HepG2 (cell line): ENCODE measurements at regions not wholly inside any gene's neighbourhood (a gene's known extent, or its start where the extent isn't known, plus 50 kb on each side); places are given as distances from the start of the nearest gene placed in this dataset.
A peak's percentile ranks its signal among the peaks of the same experiment; 100 is the strongest.

Experiments
- BATF2 ChIP-seq: sonication (generic); formaldehyde crosslinking; IDR thresholded peaks from 2 replicates; pipeline ENCODE4 v1.8.0; 2022; ENCODE audit warnings: mild to moderate bottlenecking, missing genetic modification reagents, moderate library complexity
- BCL6 ChIP-seq: IDR thresholded peaks from 2 replicates; pipeline ENCODE4 v1.6.1; 2016; ENCODE audit warnings: missing genetic modification reagents, missing compliant biosample characterization
- CBX1 ChIP-seq: IDR thresholded peaks from one replicate; pipeline ENCODE4 v1.6.1; 2016; ENCODE audit warnings: antibody characterized with exemption, low read depth
- CHD4 ChIP-seq: fragments of 200-600 bp; sonication (generic); IDR thresholded peaks from 2 replicates; pipeline ENCODE4 v1.7.0; 2017; ENCODE audit warnings: mild to moderate bottlenecking, low read length, borderline replicate concordance
- ERF ChIP-seq: IDR thresholded peaks from 2 replicates; pipeline ENCODE4 v1.6.1; 2018; ENCODE audit warnings: missing biosample characterization, missing genetic modification reagents
- FOXA1 ChIP-seq, 2 experiments: fragments of 450-650 bp in 1 of 2; sonication (generic) in 1 of 2; formaldehyde crosslinking in 1 of 2; IDR thresholded peaks; 2 replicates each; pipeline versions ENCODE4 v1.4.0 to v1.6.1; 2016 to 2020; ENCODE audit warnings: missing genetic modification reagents in 1 of 2
- FOXC1 ChIP-seq: sonication (generic); formaldehyde crosslinking; IDR thresholded peaks from 2 replicates; pipeline ENCODE4 v1.8.0; 2022; ENCODE audit warnings: mild to moderate bottlenecking, missing genetic modification reagents, borderline replicate concordance
- GATA4 ChIP-seq: sonication (generic); IDR thresholded peaks from 2 replicates; pipeline ENCODE4 v1.6.1; 2016; ENCODE audit warnings: antibody characterized with exemption, low read depth, borderline replicate concordance
- HNF4G ChIP-seq, 2 experiments: sonication (generic) in 1 of 2; formaldehyde crosslinking in 1 of 2; IDR thresholded peaks; 2 replicates each; pipeline versions ENCODE4 v1.4.0 to v1.6.1; 2011 to 2020; ENCODE audit warnings: borderline replicate concordance in 2 of 2, low read depth in 2 of 2, mild to moderate bottlenecking in 2 of 2, low read length in 1 of 2, missing genetic modification reagents in 1 of 2, moderate library complexity in 1 of 2
- MXD1 ChIP-seq: sonication (generic); formaldehyde crosslinking; IDR thresholded peaks from 2 replicates; pipeline ENCODE4 v1.4.0; 2020; ENCODE audit warnings: mild to moderate bottlenecking, missing genetic modification reagents
- NFIC ChIP-seq: IDR thresholded peaks from 2 replicates; pipeline ENCODE4 v1.6.1; 2012; ENCODE audit warnings: mild to moderate bottlenecking, low read length, inconsistent platforms
- NFYB ChIP-seq: sonication (generic); formaldehyde crosslinking; IDR thresholded peaks from 2 replicates; pipeline ENCODE4 v1.4.0; 2020; ENCODE audit warnings: missing genetic modification reagents
- NR2F2 ChIP-seq: IDR thresholded peaks from 2 replicates; pipeline ENCODE4 v1.6.1; 2012; ENCODE audit warnings: low read depth, inconsistent platforms, borderline replicate concordance
- PAX8 ChIP-seq: sonication (generic); formaldehyde crosslinking; IDR thresholded peaks from 2 replicates; pipeline ENCODE4 v1.8.0; 2022; ENCODE audit warnings: mild to moderate bottlenecking, missing genetic modification reagents, borderline replicate concordance
- SYNCRIP ChIP-seq: fragments of 200-400 bp; formaldehyde crosslinking; IDR thresholded peaks from 2 replicates; pipeline ENCODE4 v1.6.1; 2018; ENCODE audit warnings: mild to moderate bottlenecking, low read depth, low read length; ENCODE audit not compliant: insufficient read depth
- THAP11 ChIP-seq: IDR thresholded peaks from 2 replicates; pipeline ENCODE4 v1.6.1; 2016; ENCODE audit warnings: missing biosample characterization, missing genetic modification reagents
- TOPORS ChIP-seq: sonication (generic); formaldehyde crosslinking; IDR thresholded peaks from 2 replicates; pipeline ENCODE4 v1.8.0; 2023; ENCODE audit warnings: mild to moderate bottlenecking, missing genetic modification reagents
- ZC3H13 ChIP-seq: sonication (generic); formaldehyde crosslinking; IDR thresholded peaks from 2 replicates; pipeline ENCODE4 v1.8.1; 2023; ENCODE audit warnings: mild to moderate bottlenecking, missing genetic modification reagents, moderate library complexity
- ZC3H4 ChIP-seq: sonication (generic); formaldehyde crosslinking; IDR thresholded peaks from 2 replicates; pipeline ENCODE4 v1.4.0; 2020; ENCODE audit warnings: missing genetic modification reagents, borderline replicate concordance
- ZEB1 ChIP-seq: IDR thresholded peaks from 2 replicates; pipeline ENCODE4 v1.6.1; 2012; ENCODE audit warnings: mild to moderate bottlenecking, low read depth, inconsistent platforms; ENCODE audit not compliant: insufficient replicate concordance
- ZFX ChIP-seq: sonication (generic); formaldehyde crosslinking; IDR thresholded peaks from 2 replicates; pipeline ENCODE4 v1.4.0; 2020; ENCODE audit warnings: mild to moderate bottlenecking, low read depth, missing genetic modification reagents, moderate library complexity
- ZNF576 ChIP-seq: sonication (generic); formaldehyde crosslinking; IDR thresholded peaks from 2 replicates; pipeline ENCODE4 v1.4.0; 2020; ENCODE audit warnings: mild to moderate bottlenecking, missing genetic modification reagents
- ZNF749 ChIP-seq: sonication (generic); formaldehyde crosslinking; IDR thresholded peaks from 2 replicates; pipeline ENCODE4 v1.8.0; 2022; ENCODE audit warnings: mild to moderate bottlenecking, missing genetic modification reagents, moderate library complexity, borderline replicate concordance
- ZSCAN20 ChIP-seq: sonication (generic); formaldehyde crosslinking; IDR thresholded peaks from 2 replicates; pipeline ENCODE4 v1.4.0; 2020; ENCODE audit warnings: missing genetic modification reagents, mild to moderate bottlenecking, borderline replicate concordance
- TF ChIP-seq, protein P1 (sequence below): sonication (generic); formaldehyde crosslinking; IDR thresholded peaks from 2 replicates; pipeline ENCODE4 v1.4.0; 2020; ENCODE audit warnings: missing genetic modification reagents

GRCh38 chr15:26082221-26083109, 219.3 kb upstream of the ATP10A start (continued):
- TF ChIP-seq ERF (CRISPR knock-in tag) (0 out of 2 replicates have a peak, but pooled peaks have one; percentile 32), SYNCRIP (no peak), NFIC (0 out of 2 replicates have a peak, but pooled peaks have one; percentile 4), BCL6 (CRISPR knock-in tag) (peak; percentile 34; the same call in 1 of the 2 replicates), NFYB (no peak), HNF4G (IDR thresholded peaks at IDR 0.05; ENCODE audit: borderline replicate concordance, low read depth, low read length) (no peak), HNF4G (CRISPR knock-in tag; IDR thresholded peaks at IDR 0.05; ENCODE audit: borderline replicate concordance, low read depth) (no peak), FOXC1 (CRISPR knock-in tag) (peak; percentile 15; the same call in 1 of the 2 replicates), ZEB1 (no peak), ZNF576 (no peak), TOPORS (CRISPR knock-in tag) (peak; percentile 80), BATF2 (CRISPR knock-in tag) (no peak), ZC3H13 (CRISPR knock-in tag) (no peak), MXD1 (CRISPR knock-in tag) (peak; percentile 72), GATA4 (no peak; the same call in 1 of the 2 replicates), ZFX (peak; percentile 82), CHD4 (no peak), PAX8 (CRISPR knock-in tag) (no peak; the same call in 1 of the 2 replicates), THAP11 (peak; percentile 72), FOXA1 (IDR thresholded peaks at IDR 0.05) (no peak), FOXA1 (CRISPR knock-in tag; IDR thresholded peaks at IDR 0.05) (peak; percentile 90), ZSCAN20 (CRISPR knock-in tag) (no peak), ZC3H4 (no peak), NR2F2 (no peak; the same call in 1 of the 2 replicates), ZNF749 (CRISPR knock-in tag) (peak; percentile 81; the same call in 1 of the 2 replicates), CBX1 (peak; percentile 88)
- TF ChIP-seq, protein P1, sequence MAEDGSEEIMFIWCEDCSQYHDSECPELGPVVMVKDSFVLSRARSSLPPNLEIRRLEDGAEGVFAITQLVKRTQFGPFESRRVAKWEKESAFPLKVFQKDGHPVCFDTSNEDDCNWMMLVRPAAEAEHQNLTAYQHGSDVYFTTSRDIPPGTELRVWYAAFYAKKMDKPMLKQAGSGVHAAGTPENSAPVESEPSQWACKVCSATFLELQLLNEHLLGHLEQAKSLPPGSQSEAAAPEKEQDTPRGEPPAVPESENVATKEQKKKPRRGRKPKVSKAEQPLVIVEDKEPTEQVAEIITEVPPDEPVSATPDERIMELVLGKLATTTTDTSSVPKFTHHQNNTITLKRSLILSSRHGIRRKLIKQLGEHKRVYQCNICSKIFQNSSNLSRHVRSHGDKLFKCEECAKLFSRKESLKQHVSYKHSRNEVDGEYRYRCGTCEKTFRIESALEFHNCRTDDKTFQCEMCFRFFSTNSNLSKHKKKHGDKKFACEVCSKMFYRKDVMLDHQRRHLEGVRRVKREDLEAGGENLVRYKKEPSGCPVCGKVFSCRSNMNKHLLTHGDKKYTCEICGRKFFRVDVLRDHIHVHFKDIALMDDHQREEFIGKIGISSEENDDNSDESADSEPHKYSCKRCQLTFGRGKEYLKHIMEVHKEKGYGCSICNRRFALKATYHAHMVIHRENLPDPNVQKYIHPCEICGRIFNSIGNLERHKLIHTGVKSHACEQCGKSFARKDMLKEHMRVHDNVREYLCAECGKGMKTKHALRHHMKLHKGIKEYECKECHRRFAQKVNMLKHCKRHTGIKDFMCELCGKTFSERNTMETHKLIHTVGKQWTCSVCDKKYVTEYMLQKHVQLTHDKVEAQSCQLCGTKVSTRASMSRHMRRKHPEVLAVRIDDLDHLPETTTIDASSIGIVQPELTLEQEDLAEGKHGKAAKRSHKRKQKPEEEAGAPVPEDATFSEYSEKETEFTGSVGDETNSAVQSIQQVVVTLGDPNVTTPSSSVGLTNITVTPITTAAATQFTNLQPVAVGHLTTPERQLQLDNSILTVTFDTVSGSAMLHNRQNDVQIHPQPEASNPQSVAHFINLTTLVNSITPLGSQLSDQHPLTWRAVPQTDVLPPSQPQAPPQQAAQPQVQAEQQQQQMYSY (CRISPR knock-in tag) = no peak
